ENCODE measurements at regions not wholly inside any gene's neighbourhood (a gene's known extent, or its start where the extent isn't known, plus 50 kb on each side); places are given as distances from the start of the nearest gene placed in this dataset.

DNA sequence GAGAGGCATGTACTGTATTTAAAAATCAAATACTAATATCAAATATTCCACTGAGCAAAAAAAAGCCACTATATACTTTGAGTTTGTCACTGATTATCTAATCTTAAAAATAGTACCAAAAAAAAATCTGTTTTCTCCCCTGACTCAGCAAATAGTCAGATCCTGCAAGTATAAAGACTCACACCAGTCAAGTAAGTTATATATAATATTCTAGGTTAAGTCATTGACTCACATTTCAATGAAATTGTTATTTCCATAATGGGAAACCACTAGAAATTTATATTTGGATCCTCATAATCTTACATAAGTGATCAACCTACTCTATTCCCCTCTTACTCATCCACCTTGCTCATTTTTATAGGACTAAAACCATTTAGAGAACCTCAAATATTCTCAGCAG, 447.2 kb upstream of the MEF2C start:
- Histone ChIP-seq H3F3A (ENCODE audit: low read length, unreplicated experiment) (no peaks in the 10 kb centered on the region), H3K27ac (ENCODE audit: low read length) (no peak overlapping the region), H3K9me3 (ENCODE audit: low read length) (no peaks in the 10 kb centered on the region), H3K36me3 (ENCODE audit: low read depth, low read length) (no peaks in the 10 kb centered on the region), H3K9ac (ENCODE audit: low read length) (no peak overlapping the region), H3K79me2 (ENCODE audit: low read length) (no peaks in the 10 kb centered on the region), H4K20me1 (ENCODE audit: low read length) (no peaks in the 10 kb centered on the region), H3K27me3 (ENCODE audit: low read length) (no peaks in the 10 kb centered on the region), H2AFZ (ENCODE audit: low read length) (no peak overlapping the region), H3K4me2 (ENCODE audit: low read length) (no peak overlapping the region), H3K4me1 (ENCODE audit: insufficient read depth, low read length) (peaks cover 3% of the 10 kb centered on the region; the same call in 1 of the 2 replicates), H3K4me3 (ENCODE audit: low read length) (no peak overlapping the region), H3K9me2 (replicated peaks; ENCODE audit: low read length) (no peaks in the 10 kb centered on the region)
- ChIA-PET POLR2A (ENCODE audit: unreplicated experiment) (no interaction called here), CTCF (no interaction called here)
- no peak for ATAC-seq
- BruUV-seq (replicated peaks) = no TSS peak
- intact Hi-C loops (cut with micrococcal nuclease) = no loop called here
- peak; percentile 36 for DNase-seq
- TF ChIP-seq, protein P1, sequence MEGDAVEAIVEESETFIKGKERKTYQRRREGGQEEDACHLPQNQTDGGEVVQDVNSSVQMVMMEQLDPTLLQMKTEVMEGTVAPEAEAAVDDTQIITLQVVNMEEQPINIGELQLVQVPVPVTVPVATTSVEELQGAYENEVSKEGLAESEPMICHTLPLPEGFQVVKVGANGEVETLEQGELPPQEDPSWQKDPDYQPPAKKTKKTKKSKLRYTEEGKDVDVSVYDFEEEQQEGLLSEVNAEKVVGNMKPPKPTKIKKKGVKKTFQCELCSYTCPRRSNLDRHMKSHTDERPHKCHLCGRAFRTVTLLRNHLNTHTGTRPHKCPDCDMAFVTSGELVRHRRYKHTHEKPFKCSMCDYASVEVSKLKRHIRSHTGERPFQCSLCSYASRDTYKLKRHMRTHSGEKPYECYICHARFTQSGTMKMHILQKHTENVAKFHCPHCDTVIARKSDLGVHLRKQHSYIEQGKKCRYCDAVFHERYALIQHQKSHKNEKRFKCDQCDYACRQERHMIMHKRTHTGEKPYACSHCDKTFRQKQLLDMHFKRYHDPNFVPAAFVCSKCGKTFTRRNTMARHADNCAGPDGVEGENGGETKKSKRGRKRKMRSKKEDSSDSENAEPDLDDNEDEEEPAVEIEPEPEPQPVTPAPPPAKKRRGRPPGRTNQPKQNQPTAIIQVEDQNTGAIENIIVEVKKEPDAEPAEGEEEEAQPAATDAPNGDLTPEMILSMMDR (conservative IDR thresholded peaks at IDR 0.05; ENCODE audit: low read depth, low read length) = no peak
- TF ChIP-seq EZH2phosphoT487 (IDR thresholded peaks at IDR 0.05; ENCODE audit: borderline replicate concordance, low read length) = no peak
- no peak for TF ChIP-seq EZH2 (IDR thresholded peaks at IDR 0.05; ENCODE audit: low read length, unreplicated experiment)

DNA sequence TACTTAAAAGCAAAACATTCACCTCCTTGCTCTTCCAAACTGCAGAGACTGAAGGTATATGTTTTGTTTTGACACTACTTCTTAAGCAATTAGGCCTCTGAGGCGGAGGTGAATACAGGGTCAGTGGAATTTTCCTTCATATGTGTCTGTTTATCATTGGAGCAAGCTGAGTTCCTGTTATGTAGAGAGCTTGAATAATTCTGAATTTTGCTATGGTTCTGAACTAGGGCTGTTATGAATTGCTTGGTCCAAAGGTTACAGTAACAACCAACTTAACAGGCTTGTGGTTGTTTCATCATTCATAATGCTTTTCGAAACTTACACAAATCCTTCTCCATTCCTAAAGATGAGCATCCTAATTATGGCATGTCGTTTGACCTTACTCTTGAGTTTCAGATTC, 444.6 kb upstream of the MEF2C start:
- intact Hi-C loops (cut with micrococcal nuclease) = no loop called here
- no peaks in the 10 kb centered on the region for H3K36me3 ChIP-seq (ENCODE audit: low read depth, low read length)
- H3K27ac ChIP-seq (ENCODE audit: low read length) = no peak overlapping the region
- H3K9me2 ChIP-seq (replicated peaks; ENCODE audit: low read length) = no peaks in the 10 kb centered on the region
- H2AFZ ChIP-seq (ENCODE audit: low read length) = no peak overlapping the region
- ChIA-PET POLR2A (ENCODE audit: unreplicated experiment) (no interaction called here), CTCF (no interaction called here)
- peaks cover 3% of the 10 kb centered on the region; the same call in 1 of the 2 replicates for H3K4me1 ChIP-seq (ENCODE audit: insufficient read depth, low read length)
- H3F3A ChIP-seq (ENCODE audit: low read length, unreplicated experiment) = no peaks in the 10 kb centered on the region
- H3K9ac ChIP-seq (ENCODE audit: low read length) = no peak overlapping the region
- H3K27me3 ChIP-seq (ENCODE audit: low read length) = no peaks in the 10 kb centered on the region
- no peak overlapping the region for H3K4me3 ChIP-seq (ENCODE audit: low read length)
- H3K4me2 ChIP-seq (ENCODE audit: low read length) = no peak overlapping the region
- H3K9me3 ChIP-seq (ENCODE audit: low read length) = no peaks in the 10 kb centered on the region
- no peaks in the 10 kb centered on the region for H4K20me1 ChIP-seq (ENCODE audit: low read length)
- ATAC-seq (no peak), DNase-seq (no peak)
- H3K79me2 ChIP-seq (ENCODE audit: low read length) = no peaks in the 10 kb centered on the region
- TF ChIP-seq, protein P1 (conservative IDR thresholded peaks at IDR 0.05; ENCODE audit: low read depth, low read length) = no peak
- TF ChIP-seq EZH2 (IDR thresholded peaks at IDR 0.05; ENCODE audit: low read length, unreplicated experiment) (no peak), EZH2phosphoT487 (IDR thresholded peaks at IDR 0.05; ENCODE audit: borderline replicate concordance, low read length) (no peak)
- no TSS peak for BruUV-seq (replicated peaks)

DNA sequence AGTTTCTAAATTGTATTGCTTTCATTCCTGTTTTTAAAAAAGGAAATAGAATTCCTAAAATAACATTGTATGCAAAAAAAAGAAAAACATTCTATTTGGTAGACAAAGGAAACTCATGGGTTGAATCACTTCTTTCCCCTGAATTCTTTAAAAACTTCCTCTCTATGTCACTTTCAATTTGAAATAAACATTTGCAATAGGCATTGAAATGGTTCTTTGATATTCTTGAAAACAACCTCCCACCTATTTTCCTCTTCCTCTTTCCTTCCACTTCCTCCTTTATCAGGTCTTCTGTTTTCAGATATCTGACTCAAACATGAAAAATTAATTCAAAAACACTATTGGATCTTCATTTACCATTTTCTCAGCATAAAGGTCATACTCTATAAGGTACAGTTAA, 442.0 kb upstream of the MEF2C start:
- Histone ChIP-seq H3K4me3 (ENCODE audit: low read length) (no peak overlapping the region), H3K27ac (ENCODE audit: low read length) (no peak overlapping the region), H3K36me3 (ENCODE audit: low read depth, low read length) (no peaks in the 10 kb centered on the region), H2AFZ (ENCODE audit: low read length) (no peak overlapping the region), H3K27me3 (ENCODE audit: low read length) (no peaks in the 10 kb centered on the region), H3K4me2 (ENCODE audit: low read length) (no peak overlapping the region), H3K79me2 (ENCODE audit: low read length) (no peaks in the 10 kb centered on the region), H3K4me1 (ENCODE audit: insufficient read depth, low read length) (no peaks in the 10 kb centered on the region), H4K20me1 (ENCODE audit: low read length) (no peaks in the 10 kb centered on the region), H3K9me3 (ENCODE audit: low read length) (no peaks in the 10 kb centered on the region), H3K9ac (ENCODE audit: low read length) (no peak overlapping the region), H3K9me2 (replicated peaks; ENCODE audit: low read length) (no peaks in the 10 kb centered on the region), H3F3A (ENCODE audit: low read length, unreplicated experiment) (no peaks in the 10 kb centered on the region)
- BruUV-seq (replicated peaks) = no TSS peak
- intact Hi-C loops (cut with micrococcal nuclease) = no loop called here
- TF ChIP-seq, protein P1 (conservative IDR thresholded peaks at IDR 0.05; ENCODE audit: low read depth, low read length) = no peak
- TF ChIP-seq EZH2phosphoT487 (IDR thresholded peaks at IDR 0.05; ENCODE audit: borderline replicate concordance, low read length) = no peak
- no peak for TF ChIP-seq EZH2 (IDR thresholded peaks at IDR 0.05; ENCODE audit: low read length, unreplicated experiment)
- ChIA-PET POLR2A (ENCODE audit: unreplicated experiment) (no interaction called here), CTCF (no interaction called here)
- ATAC-seq (no peak), DNase-seq (no peak)

Measured in PC-3 (cell line).